SK-N-SH treated with all-trans-retinoic acid at 6 μM for 48 hours (cell line): ENCODE measurements at regions not wholly inside any gene's neighbourhood (a gene's known extent, or its start where the extent isn't known, plus 50 kb on each side); places are given as distances from the start of the nearest gene placed in this dataset.

Source experiments
- RARB ChIP-seq: fragments of 250-450 bp; sonication (Bioruptor Pico); IDR thresholded peaks from 2 replicates; pipeline ENCODE4 v1.8.0; 2021; ENCODE audit warnings: mild to moderate bottlenecking, moderate library complexity
- ZFP3 ChIP-seq: fragments of 250-450 bp; sonication (Bioruptor Pico); IDR thresholded peaks from 2 replicates; pipeline ENCODE4 v1.5.0; 2020; ENCODE audit warnings: mild to moderate bottlenecking, moderate library complexity
- TF ChIP-seq, protein P1 (sequence below): fragments of 250-450 bp; sonication (Bioruptor Pico); IDR thresholded peaks from 2 replicates; pipeline ENCODE4 v1.8.0; 2020; ENCODE audit warnings: mild to moderate bottlenecking, moderate library complexity, borderline replicate concordance

DNA sequence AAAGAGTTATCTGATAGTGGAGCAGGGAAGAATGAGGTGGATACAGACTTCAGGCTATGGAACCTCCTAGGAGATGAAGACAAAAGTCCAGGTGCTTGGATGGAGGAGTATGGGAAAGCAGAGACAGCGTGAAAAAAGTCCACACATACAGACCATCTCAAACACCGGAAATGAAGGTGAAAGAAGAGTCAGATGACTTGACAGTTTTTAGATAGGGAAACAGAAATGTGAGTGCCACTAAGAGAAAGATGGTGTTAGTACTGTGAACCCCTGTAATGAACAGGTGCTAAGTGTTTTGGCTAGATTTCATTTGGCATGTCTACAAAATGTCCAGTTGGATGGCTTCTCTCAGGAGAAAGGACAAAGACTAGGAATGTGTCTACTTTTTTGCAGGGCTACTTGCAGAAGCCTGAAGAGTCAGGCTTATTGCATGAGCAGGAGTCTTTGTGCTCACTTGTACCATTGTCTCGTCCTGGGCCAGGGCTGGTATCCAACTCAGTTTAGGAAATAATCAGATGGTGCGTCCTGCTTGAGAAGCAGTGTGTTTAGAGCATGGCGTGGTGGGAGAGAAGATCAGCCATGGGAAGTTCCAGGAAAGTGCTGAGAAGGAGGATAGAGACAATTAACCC lies 90.6 kb upstream of the STARD4 start:
- TF ChIP-seq ZFP3 (CRISPR knock-in tag) (no peak), RARB (CRISPR knock-in tag) (no peak)
- TF ChIP-seq, protein P1, sequence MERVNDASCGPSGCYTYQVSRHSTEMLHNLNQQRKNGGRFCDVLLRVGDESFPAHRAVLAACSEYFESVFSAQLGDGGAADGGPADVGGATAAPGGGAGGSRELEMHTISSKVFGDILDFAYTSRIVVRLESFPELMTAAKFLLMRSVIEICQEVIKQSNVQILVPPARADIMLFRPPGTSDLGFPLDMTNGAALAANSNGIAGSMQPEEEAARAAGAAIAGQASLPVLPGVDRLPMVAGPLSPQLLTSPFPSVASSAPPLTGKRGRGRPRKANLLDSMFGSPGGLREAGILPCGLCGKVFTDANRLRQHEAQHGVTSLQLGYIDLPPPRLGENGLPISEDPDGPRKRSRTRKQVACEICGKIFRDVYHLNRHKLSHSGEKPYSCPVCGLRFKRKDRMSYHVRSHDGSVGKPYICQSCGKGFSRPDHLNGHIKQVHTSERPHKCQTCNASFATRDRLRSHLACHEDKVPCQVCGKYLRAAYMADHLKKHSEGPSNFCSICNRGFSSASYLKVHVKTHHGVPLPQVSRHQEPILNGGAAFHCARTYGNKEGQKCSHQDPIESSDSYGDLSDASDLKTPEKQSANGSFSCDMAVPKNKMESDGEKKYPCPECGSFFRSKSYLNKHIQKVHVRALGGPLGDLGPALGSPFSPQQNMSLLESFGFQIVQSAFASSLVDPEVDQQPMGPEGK (CRISPR knock-in tag): no peak
